ENCODE measurements at regions not wholly inside any gene's neighbourhood (a gene's known extent, or its start where the extent isn't known, plus 50 kb on each side); places are given as distances from the start of the nearest gene placed in this dataset.

- H3K4me1 Mint-ChIP-seq (ENCODE audit: insufficient read depth, unreplicated experiment), result no peaks in the 10 kb centered on the region
- no TSS peak for BruUV-seq (replicated peaks)
- CTCF ChIA-PET, result no interaction called here
Observed at GRCh38 chr16:51949282-51949681, 597.7 kb downstream of the TOX3 start.

DNA sequence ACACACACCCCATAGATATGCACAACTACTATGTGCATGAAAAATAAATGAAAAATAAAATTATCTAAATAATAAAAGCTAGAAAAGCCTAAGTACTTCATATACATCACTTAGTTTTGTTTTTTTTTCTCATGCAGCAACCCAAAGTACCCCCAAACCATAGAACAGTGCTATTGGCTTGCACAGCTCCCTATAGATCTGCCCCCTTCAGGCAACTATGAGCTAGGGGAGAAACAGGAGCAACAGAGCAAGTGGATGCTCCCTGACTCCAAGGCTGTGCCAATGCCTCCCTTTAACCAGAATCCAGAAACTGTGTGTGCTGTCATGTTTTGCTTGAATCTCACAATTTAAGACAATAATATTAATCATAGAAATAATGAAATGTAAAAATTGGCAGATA is 605.5 kb downstream of the TOX3 start:
- Mint-ChIP-seq H3K27me3 (ENCODE audit: insufficient read depth, unreplicated experiment) (no peaks in the 10 kb centered on the region), H3K9me3 (ENCODE audit: unreplicated experiment) (no peaks in the 10 kb centered on the region), H3K4me3 (ENCODE audit: unreplicated experiment) (no peak overlapping the region), H3K27ac (ENCODE audit: low read depth, unreplicated experiment) (no peak overlapping the region), H3K36me3 (ENCODE audit: insufficient read depth, unreplicated experiment) (no peaks in the 10 kb centered on the region), H3K4me1 (ENCODE audit: insufficient read depth, unreplicated experiment) (peaks cover 24% of the 10 kb centered on the region)
- intact Hi-C loops (cut with micrococcal nuclease), result no loop called here
- no peak for DNase-seq (ENCODE audit: unreplicated experiment)
- POLR2A ChIA-PET, result interaction anchor here (1.2 kb wide), 1 partner anchor 63 kb away, joined by 3 read pairs; no protein-coding TSS in a partner anchor
- BruUV-seq (replicated peaks), result no TSS peak
- no peak for TF ChIP-seq CTCF (IDR thresholded peaks at IDR 0.05; ENCODE audit: unreplicated experiment)
- CTCF ChIA-PET, result interaction anchor here (0.5 to 1.1 kb wide), 4 partner anchors 13 to 796 kb away, joined by 3 to 5 read pairs (median 3); no protein-coding TSS in a partner anchor

More at GRCh38 chr16:51949282-51949681, 597.7 kb downstream of the TOX3 start:
- Mint-ChIP-seq H3K4me3 (ENCODE audit: unreplicated experiment) (no peak overlapping the region), H3K36me3 (ENCODE audit: insufficient read depth, unreplicated experiment) (no peaks in the 10 kb centered on the region), H3K27ac (ENCODE audit: low read depth, unreplicated experiment) (no peak overlapping the region), H3K27me3 (ENCODE audit: insufficient read depth, unreplicated experiment) (no peaks in the 10 kb centered on the region), H3K9me3 (ENCODE audit: unreplicated experiment) (no peaks in the 10 kb centered on the region)
- DNase-seq (ENCODE audit: unreplicated experiment), result no peak
- intact Hi-C loops (cut with micrococcal nuclease), result no loop called here
- POLR2A ChIA-PET, result no interaction called here
- no peak for TF ChIP-seq CTCF (IDR thresholded peaks at IDR 0.05; ENCODE audit: unreplicated experiment)

DNA sequence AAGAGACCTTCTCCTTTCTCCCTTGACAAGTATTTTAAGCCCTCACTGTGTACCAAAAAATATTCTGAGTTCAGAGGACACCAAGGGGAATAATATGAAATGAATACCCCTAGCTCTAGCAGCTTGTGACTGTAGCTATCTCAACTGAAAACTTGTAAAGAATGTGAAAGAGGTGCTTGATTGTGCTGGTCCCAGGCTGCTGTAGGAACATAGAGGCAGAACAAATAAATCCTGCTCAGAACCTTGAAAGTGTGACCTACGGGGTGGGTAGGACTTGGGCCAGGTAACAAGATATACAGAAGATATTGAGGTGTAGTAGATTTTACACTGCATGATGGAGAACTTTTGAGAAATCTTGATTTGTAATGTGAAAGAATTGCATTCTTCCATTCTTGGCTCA is 606.8 kb downstream of the TOX3 start:
- Mint-ChIP-seq H3K27ac (ENCODE audit: low read depth, unreplicated experiment) (no peak overlapping the region), H3K9me3 (ENCODE audit: unreplicated experiment) (no peaks in the 10 kb centered on the region), H3K27me3 (ENCODE audit: insufficient read depth, unreplicated experiment) (no peaks in the 10 kb centered on the region), H3K36me3 (ENCODE audit: insufficient read depth, unreplicated experiment) (no peaks in the 10 kb centered on the region), H3K4me3 (ENCODE audit: unreplicated experiment) (no peak overlapping the region), H3K4me1 (ENCODE audit: insufficient read depth, unreplicated experiment) (peaks cover 24% of the 10 kb centered on the region)
- no peak for TF ChIP-seq CTCF (IDR thresholded peaks at IDR 0.05; ENCODE audit: unreplicated experiment)
- CTCF ChIA-PET, result interaction anchor here (0.5 to 0.8 kb wide), 4 partner anchors 9 to 1272 kb away, joined by 3 read pairs; no protein-coding TSS in a partner anchor
- intact Hi-C loops (cut with micrococcal nuclease), result no loop called here
- no TSS peak for BruUV-seq (replicated peaks)
- POLR2A ChIA-PET, result interaction anchor here (1.6 kb wide), 1 partner anchor 17 kb away, joined by 4 read pairs; no protein-coding TSS in a partner anchor
- DNase-seq (ENCODE audit: unreplicated experiment), result no peak

GRCh38 chr16:51939378-51939871 is 607.5 kb downstream of the TOX3 start:
- no peaks in the 10 kb centered on the region for H3K27me3 Mint-ChIP-seq (ENCODE audit: insufficient read depth, unreplicated experiment)
- peak overlapping the region; percentile 47 for H3K27ac Mint-ChIP-seq (ENCODE audit: low read depth, unreplicated experiment)
- no peaks in the 10 kb centered on the region for H3K36me3 Mint-ChIP-seq (ENCODE audit: insufficient read depth, unreplicated experiment)
- no peaks in the 10 kb centered on the region for H3K9me3 Mint-ChIP-seq (ENCODE audit: unreplicated experiment)
- CTCF ChIA-PET, result interaction anchor here (0.5 to 1.1 kb wide), 10 partner anchors 9 to 1133 kb away, joined by 3 to 6 read pairs (median 3); no protein-coding TSS in a partner anchor
- intact Hi-C loops (cut with micrococcal nuclease), result no loop called here
- POLR2A ChIA-PET, result interaction anchor here (0.6 to 1.6 kb wide), 5 partner anchors 9 to 1728 kb away, joined by 3 to 4 read pairs (median 4); no protein-coding TSS in a partner anchor
- no TSS peak for BruUV-seq (replicated peaks)
- TF ChIP-seq CTCF (IDR thresholded peaks at IDR 0.05; ENCODE audit: unreplicated experiment), result no peak
- DNase-seq (ENCODE audit: unreplicated experiment), result no peak
- H3K4me3 Mint-ChIP-seq (ENCODE audit: unreplicated experiment), result no peak overlapping the region
- peaks cover 24% of the 10 kb centered on the region for H3K4me1 Mint-ChIP-seq (ENCODE audit: insufficient read depth, unreplicated experiment)
